GM18868 (cell line): ENCODE measurements at regions not wholly inside any gene's neighbourhood (a gene's known extent, or its start where the extent isn't known, plus 50 kb on each side); places are given as distances from the start of the nearest gene placed in this dataset.
"Not testable (repeated sequence)": the region's sequence is repeated elsewhere in the genome, so short reads cannot be mapped to it uniquely, and the experiment has no call there.

Experiments
- ATAC-seq: cut with Tn5 transposase; IDR thresholded peaks from one replicate; pipeline ENCODE4 v1.9.1; 2021; ENCODE audit warnings: mild to moderate bottlenecking, moderate library complexity; ENCODE audit not compliant: unreplicated experiment

GRCh38 chr17:72565006-72565405, 444.2 kb downstream of the SOX9 start:
- no peak for ATAC-seq

GRCh38 chr17:72565758-72566157, 444.9 kb downstream of the SOX9 start:
- no peak for ATAC-seq

GRCh38 chr17:72566671-72567484, 446.1 kb downstream of the SOX9 start:
- ATAC-seq, result no peak

DNA sequence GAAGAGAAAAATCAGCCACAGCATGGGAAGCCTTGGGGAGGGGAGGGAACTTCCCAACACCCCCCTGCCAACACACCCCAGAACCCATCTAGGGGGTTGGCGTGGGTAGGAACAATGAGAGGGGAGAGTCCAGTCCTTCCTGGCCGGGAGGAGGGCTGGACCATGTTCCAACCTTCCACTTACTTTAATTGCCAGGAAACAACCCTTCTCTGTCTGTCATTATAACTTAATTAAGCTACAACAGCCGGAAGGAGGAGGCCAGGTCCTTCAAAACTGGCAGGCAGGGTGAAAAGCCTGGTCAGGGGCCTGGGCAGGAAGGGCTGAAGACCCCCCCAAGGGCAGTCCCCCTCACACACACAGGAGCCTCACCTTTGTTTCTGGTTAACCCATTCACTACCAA, 447.0 kb downstream of the SOX9 start:
- ATAC-seq, result no peak

GRCh38 chr17:72569148-72569946, 448.5 kb downstream of the SOX9 start:
- no peak for ATAC-seq

- no peak for ATAC-seq
These were observed 451.1 kb downstream of the SOX9 start for GRCh38 chr17:72571813-72572396.

GRCh38 chr17:72572604-72573491, 452.0 kb downstream of the SOX9 start:
- ATAC-seq, result no peak

DNA sequence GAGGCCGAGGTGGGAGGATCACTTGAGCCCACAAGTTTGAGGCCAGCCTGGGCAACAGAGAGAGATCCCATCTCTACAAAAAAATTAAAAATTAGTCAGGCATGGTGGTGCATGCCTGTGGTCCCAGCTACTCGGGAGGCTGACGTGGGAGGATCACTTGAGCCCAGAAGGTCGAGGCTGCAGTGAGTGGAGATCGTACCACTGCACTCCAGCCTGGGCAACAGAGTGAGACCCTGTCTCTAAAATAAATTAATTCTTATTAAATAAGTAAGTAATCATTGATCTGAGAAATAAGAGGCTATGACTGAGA, 452.6 kb downstream of the SOX9 start:
- not testable (repeated sequence) for ATAC-seq

GRCh38 chr17:72574675-72575510, 454.1 kb downstream of the SOX9 start:
- no peak for ATAC-seq

GRCh38 chr17:72575542-72576233, 454.9 kb downstream of the SOX9 start:
- no peak for ATAC-seq

DNA sequence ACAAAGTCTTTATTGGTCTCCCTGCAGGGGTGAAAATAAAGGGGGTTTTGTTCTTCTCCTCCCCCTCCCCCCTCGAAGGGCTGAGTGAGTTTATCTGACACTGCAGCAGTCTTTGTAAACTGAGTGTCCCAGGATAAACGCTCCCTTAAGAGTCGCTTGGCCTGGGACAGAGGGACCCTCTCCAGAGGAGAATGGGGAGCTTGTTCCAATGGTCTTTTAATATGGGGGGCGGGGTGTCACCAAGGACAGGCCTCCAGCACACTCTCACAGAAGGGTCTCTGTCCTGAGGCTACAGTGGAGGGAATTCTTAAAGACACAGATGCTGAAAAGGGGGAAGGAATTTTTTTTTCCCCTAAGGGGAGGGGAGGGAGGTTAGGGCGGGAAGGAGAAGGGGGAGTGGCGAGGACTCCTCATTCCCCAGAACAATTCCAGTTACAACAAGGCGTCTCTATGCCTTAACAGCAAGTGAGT, 455.5 kb downstream of the SOX9 start:
- no peak for ATAC-seq

DNA sequence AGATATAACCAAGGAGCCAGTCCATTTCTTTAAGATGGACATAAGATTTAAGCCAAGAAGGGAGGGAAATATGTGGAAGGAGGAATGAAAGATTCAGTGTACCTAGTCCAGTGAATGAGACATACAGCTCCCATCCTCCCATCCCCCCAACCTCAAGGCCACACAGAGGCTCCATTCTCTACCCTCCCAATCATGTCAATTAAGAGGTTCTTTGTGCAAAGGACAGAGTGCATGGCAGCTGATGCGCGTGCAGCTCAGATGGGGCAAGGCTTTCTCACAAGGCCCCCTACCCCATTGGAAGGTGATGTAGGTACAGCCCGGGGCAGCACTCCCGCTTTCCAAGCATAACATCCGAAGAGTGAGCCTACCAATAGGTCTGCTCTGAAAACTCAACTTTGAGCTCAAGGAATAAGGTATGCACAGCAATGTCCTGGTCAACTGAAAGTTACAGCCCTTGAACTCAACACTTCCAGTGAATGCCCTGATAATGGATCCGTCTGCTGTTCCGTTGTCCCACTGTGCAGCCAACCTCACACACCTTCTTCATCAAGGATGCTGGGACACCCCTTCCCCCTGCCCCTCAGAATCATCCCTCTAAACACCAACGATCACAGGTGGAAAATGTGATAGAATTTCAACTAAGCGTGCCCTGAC, 458.1 kb downstream of the SOX9 start:
- ATAC-seq, result no peak

GRCh38 chr17:72579990-72580320, 459.1 kb downstream of the SOX9 start:
- no peak for ATAC-seq

GRCh38 chr17:72580321-72581127, 459.7 kb downstream of the SOX9 start:
- ATAC-seq, result no peak

GRCh38 chr17:72587156-72587555, 466.3 kb downstream of the SOX9 start:
- no peak for ATAC-seq

DNA sequence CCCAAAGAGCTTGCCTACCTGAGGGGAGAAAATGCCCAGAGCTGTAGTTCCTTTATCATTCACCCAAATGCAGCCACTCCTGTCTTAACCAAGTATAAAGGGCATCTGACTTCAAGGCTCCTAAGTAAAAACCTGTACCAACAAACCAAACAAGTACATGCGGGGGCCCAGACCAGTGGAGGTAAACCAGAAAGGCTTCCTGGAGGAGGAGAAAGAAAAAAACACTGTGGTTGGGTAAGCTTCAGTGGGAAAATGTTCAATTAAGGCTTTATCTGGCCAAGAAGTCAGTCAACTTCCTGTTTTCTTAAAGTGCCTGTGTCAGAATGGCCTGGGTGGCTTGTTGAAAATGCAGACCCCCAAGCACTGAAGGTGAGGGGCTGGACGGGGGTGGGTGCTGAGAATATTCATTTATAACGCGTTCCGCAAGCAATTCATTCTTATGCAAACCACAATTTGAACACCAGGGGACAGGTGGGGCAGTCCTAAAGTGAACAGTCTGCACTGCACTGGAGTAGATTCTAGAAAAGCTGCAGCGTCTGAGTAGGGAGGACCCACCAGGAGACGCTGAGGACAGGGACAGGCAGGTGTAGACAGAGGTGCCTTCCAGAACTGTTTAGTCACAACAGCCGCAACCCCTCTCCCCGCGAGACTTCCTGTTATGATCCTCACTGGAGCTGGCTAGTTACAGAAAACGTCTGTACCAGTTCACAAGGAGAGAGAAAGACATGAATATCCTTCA, 467.1 kb downstream of the SOX9 start:
- no peak for ATAC-seq

- no peak for ATAC-seq
These were observed 467.7 kb downstream of the SOX9 start for GRCh38 chr17:72588561-72588960.
